IMR-90 (cell line): ENCODE measurements at regions not wholly inside any gene's neighbourhood (a gene's known extent, or its start where the extent isn't known, plus 50 kb on each side); places are given as distances from the start of the nearest gene placed in this dataset.
A peak's percentile ranks its signal among the peaks of the same experiment; 100 is the strongest.

Experiments used
- ATAC-seq: fragments of 200-7000 bp; cut with Tn5 transposase; 2 replicates; pipeline ENCODE4 v1.9.1; 2020; ENCODE audit warnings: low read depth, mild to moderate bottlenecking, moderate library complexity
- BruUV-seq: library from RNA; stranded (reverse); fragments of 400-500 nt; replicated peaks from 2 replicates; lab custom pipeline; 2021; lab: Mats Ljungman, UMichigan
- CTCF ChIA-PET: fragments of 300-600 bp; formaldehyde crosslinking; extraction: SDS; loops from one replicate; lab custom pipeline; 2021; ENCODE audit warnings: antibody characterized with exemption; lab: Yijun Ruan, JAX
- POLR2A ChIA-PET: fragments of 300-600 bp; sonication (Branson Sonifier 250); formaldehyde crosslinking; loops from one replicate; lab custom pipeline; 2022; ENCODE audit warnings: antibody characterized with exemption; ENCODE audit not compliant: unreplicated experiment; lab: Charles Lee
- DNase-seq: peaks from one replicate; pipeline ENCODE4 v3.0.0; 2013
- H2AFZ ChIP-seq: replicated peaks from 2 replicates; pipeline ENCODE3; 2013; ENCODE audit warnings: low read length, mild to moderate bottlenecking; ENCODE audit not compliant: poor library complexity
- H2AK5ac ChIP-seq: 2 replicates; pipeline ENCODE4 v1.6.1; 2013; ENCODE audit warnings: low read depth, low read length, inconsistent platforms
- H2AK9ac ChIP-seq: replicated peaks from 2 replicates; pipeline ENCODE3; 2013; ENCODE audit warnings: mild to moderate bottlenecking, low read depth, low read length, moderate library complexity; ENCODE audit not compliant: poor library complexity
- H2BK120ac ChIP-seq: 2 replicates; pipeline ENCODE4 v1.6.1; 2013; ENCODE audit warnings: low read depth, low read length, inconsistent platforms
- H2BK15ac ChIP-seq: 3 replicates; pipeline ENCODE4 v1.6.1; 2013; ENCODE audit warnings: low read depth, low read length, inconsistent platforms
- H2BK20ac ChIP-seq: 2 replicates; pipeline ENCODE4 v1.6.1; 2013; ENCODE audit warnings: low read depth, mild to moderate bottlenecking, inconsistent platforms, low read length, moderate library complexity
- H2BK5ac ChIP-seq: 2 replicates; pipeline ENCODE4 v1.6.1; 2013; ENCODE audit warnings: mild to moderate bottlenecking, low read depth, low read length, inconsistent platforms; ENCODE audit not compliant: poor library complexity, severe bottlenecking
- H3K14ac ChIP-seq: replicated peaks from 2 replicates; pipeline ENCODE4 v1.6.1; 2013; ENCODE audit warnings: low read depth, low read length, inconsistent platforms
- H3K18ac ChIP-seq: 2 replicates; pipeline ENCODE4 v1.6.1; 2013; ENCODE audit warnings: low read depth, low read length, control low read depth
- H3K23ac ChIP-seq: 2 replicates; pipeline ENCODE4 v1.6.1; 2013; ENCODE audit warnings: low read depth, low read length, inconsistent platforms
- H3K27ac ChIP-seq: 2 replicates; pipeline ENCODE4 v1.5.1; 2013; ENCODE audit warnings: mild to moderate bottlenecking, control low read depth, low read length; ENCODE audit not compliant: insufficient read depth
- H3K27me3 ChIP-seq: 2 replicates; pipeline ENCODE4 v1.6.1; 2013; ENCODE audit warnings: low read length; ENCODE audit not compliant: control insufficient read depth, insufficient read depth
- H3K36me3 ChIP-seq: 2 replicates; pipeline ENCODE4 v1.6.1; 2013; ENCODE audit warnings: low read length, mixed read lengths; ENCODE audit not compliant: control insufficient read depth, insufficient read depth
- H3K4ac ChIP-seq: 2 replicates; pipeline ENCODE4 v1.6.1; 2013; ENCODE audit warnings: low read depth, low read length, inconsistent platforms
- H3K4me1 ChIP-seq: 2 replicates; pipeline ENCODE4 v1.6.1; 2013; ENCODE audit warnings: low read length, mixed read lengths; ENCODE audit not compliant: control insufficient read depth, insufficient read depth
- H3K4me2 ChIP-seq: 2 replicates; pipeline ENCODE4 v1.6.1; 2013; ENCODE audit warnings: low read depth, mild to moderate bottlenecking, control low read depth, low read length, moderate library complexity
- H3K4me3 ChIP-seq: 2 replicates; pipeline ENCODE4 v1.5.1; 2013; ENCODE audit warnings: low read depth, mild to moderate bottlenecking, control low read depth, low read length, moderate library complexity; ENCODE audit not compliant: insufficient read depth
- H3K56ac ChIP-seq: 2 replicates; pipeline ENCODE4 v1.6.1; 2013; ENCODE audit warnings: low read length, inconsistent platforms; ENCODE audit not compliant: insufficient read depth; ENCODE audit errors: extremely low read depth
- H3K79me1 ChIP-seq, 2 experiments: 2 replicates each; pipeline ENCODE4 v1.6.1; 2013; ENCODE audit warnings: low read length in 2 of 2, inconsistent platforms in 1 of 2, low read depth in 1 of 2
- H3K9ac ChIP-seq: 2 replicates; pipeline ENCODE4 v1.6.1; 2013; ENCODE audit warnings: low read depth, low read length, control low read depth
- H3K9me1 ChIP-seq: 2 replicates; pipeline ENCODE4 v1.6.1; 2013; ENCODE audit warnings: low read length, inconsistent platforms; ENCODE audit not compliant: insufficient read depth
- H3K9me3 ChIP-seq: 2 replicates; pipeline ENCODE4 v1.6.1; 2013; ENCODE audit warnings: low read length; ENCODE audit not compliant: control insufficient read depth, insufficient read depth
- H4K20me1 ChIP-seq: 2 replicates; pipeline ENCODE4 v1.6.1; 2013; ENCODE audit warnings: low read length, inconsistent platforms; ENCODE audit not compliant: insufficient read depth
- H4K5ac ChIP-seq: 2 replicates; pipeline ENCODE4 v1.6.1; 2013; ENCODE audit warnings: mild to moderate bottlenecking, low read depth, low read length, control low read depth
- H4K8ac ChIP-seq, 2 experiments: 2 replicates each; pipeline ENCODE4 v1.6.1; 2013; ENCODE audit warnings: low read depth in 2 of 2, low read length in 2 of 2, control low read depth in 1 of 2, inconsistent platforms in 1 of 2
- H4K91ac ChIP-seq: 2 replicates; pipeline ENCODE4 v1.6.1; 2013; ENCODE audit warnings: low read depth, low read length, inconsistent platforms; ENCODE audit not compliant: insufficient read depth
- CEBPB ChIP-seq: IDR thresholded peaks from 2 replicates; pipeline ENCODE4 v1.6.1; 2012; ENCODE audit warnings: low read depth, low read length, improper control_type of control experiment
- CHD1 ChIP-seq: IDR thresholded peaks from 2 replicates; pipeline ENCODE4 v1.6.1; 2012; ENCODE audit warnings: low read depth, low read length, improper control_type of control experiment
- FOS ChIP-seq: fragments of 150-350 bp; IDR thresholded peaks from 2 replicates; pipeline ENCODE4 v1.6.1; 2016; ENCODE audit warnings: low read depth, low read length
- WGBS, 2 experiments: methylation state at CpG; one replicate each; pipeline versions ENCODE4 v1.1.5 to v1.1.7; 2013; ENCODE audit warnings: missing lambda C conversion rate in 2 of 2; ENCODE audit not compliant: insufficient read length in 1 of 2; ENCODE audit errors: extremely low coverage in 2 of 2; 5-methylcytosine and 5-hydroxymethylcytosine counted together
- dilution Hi-C: fragments of 300-500 bp; cut with HindIII; formaldehyde crosslinking; loops from one replicate; pipeline ENCODE4 v1.14.3; 2018; ENCODE audit warnings: low sequenced_read_pairs; ENCODE audit not compliant: unreplicated experiment
- in situ Hi-C: fragments of 300-500 bp; cut with MboI; formaldehyde crosslinking; loops from 3 replicates; pipeline ENCODE4 v1.14.3; 2019; ENCODE audit warnings: low sequenced_read_pairs, inconsistent platforms, mixed read lengths
- intact Hi-C: fragments of 100-400 bp; cut with micrococcal nuclease; formaldehyde crosslinking; loops from 2 replicates; pipeline ENCODE4 v1.10.0; 2022

DNA sequence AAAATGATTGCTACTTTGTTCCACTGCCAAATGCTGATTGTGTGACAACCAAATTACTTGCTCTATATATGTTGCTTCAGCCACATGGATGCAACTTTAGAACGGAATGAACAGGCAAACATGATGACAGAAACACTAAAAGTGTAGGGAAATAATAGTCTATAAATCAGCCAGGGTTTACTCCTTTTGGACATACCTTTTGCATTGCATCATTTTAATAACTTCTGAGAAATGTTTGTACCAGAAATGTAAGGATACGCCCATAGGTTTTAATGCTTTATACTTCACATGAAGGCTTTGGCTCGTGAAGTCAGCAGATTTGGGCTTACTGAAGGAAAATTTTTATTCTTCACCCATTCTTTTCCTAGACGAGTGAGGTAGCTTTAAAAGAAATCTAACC lies 141.0 kb downstream of the POSTN start:
- Histone ChIP-seq H3K18ac (no peak overlapping the region), H4K20me1 (no peaks in the 10 kb centered on the region), H2AK5ac (no peak overlapping the region), H3K56ac (no peak overlapping the region), H3K79me1 (no peaks in the 10 kb centered on the region), H2BK120ac (no peak overlapping the region), H3K27me3 (no peaks in the 10 kb centered on the region), H3K36me3 (no peaks in the 10 kb centered on the region), H4K8ac (no peak overlapping the region), H3K4me3 (no peak overlapping the region), H3K9me3 (no peaks in the 10 kb centered on the region), H2AK9ac (no peak overlapping the region), H2BK5ac (no peak overlapping the region), H4K91ac (no peak overlapping the region), H3K23ac (no peak overlapping the region), H3K27ac (no peak overlapping the region), H3K9ac (no peak overlapping the region), H2BK15ac (no peak overlapping the region), H3K4ac (no peak overlapping the region), H3K9me1 (no peaks in the 10 kb centered on the region), H4K5ac (no peak overlapping the region), H3K4me1 (no peaks in the 10 kb centered on the region), H2AFZ (no peak overlapping the region), H3K14ac (no peak overlapping the region), H2BK20ac (no peak overlapping the region), H3K4me2 (no peak overlapping the region)
- dilution Hi-C loops (no loop called here), intact Hi-C loops (no loop called here), in situ Hi-C loops (no loop called here)
- ATAC-seq (no peak), DNase-seq (peak; percentile 16)
- no CpG with 5 or more reads among the region's 4 CpGs for WGBS, 2 experiments
- TF ChIP-seq CEBPB (peak; percentile 53; the same call in 1 of the 2 replicates), CHD1 (no peak), FOS (no peak)
- POLR2A ChIA-PET = no interaction called here
- no TSS peak for BruUV-seq
- CTCF ChIA-PET = no interaction called here
